HEK293 (cell line): ENCODE measurements at regions not wholly inside any gene's neighbourhood (a gene's known extent, or its start where the extent isn't known, plus 50 kb on each side); places are given as distances from the start of the nearest gene placed in this dataset.

Experiments used
- ZNF341 ChIP-seq: fragments of 450-650 bp; formaldehyde crosslinking; IDR thresholded peaks from 2 replicates; pipeline ENCODE4; 2016; ENCODE audit warnings: low read depth, missing biosample characterization, missing genetic modification characterization
- ZNF37A ChIP-seq: fragments of 450-650 bp; IDR thresholded peaks from 2 replicates; pipeline ENCODE4 v1.5.1; 2018; ENCODE audit warnings: missing biosample characterization, missing genetic modification characterization
- ZNF416 ChIP-seq: fragments of 450-650 bp; formaldehyde crosslinking; IDR thresholded peaks from 2 replicates; pipeline ENCODE4 v1.5.1; 2016; ENCODE audit warnings: missing biosample characterization, missing genetic modification characterization
- ZNF433 ChIP-seq: fragments of 450-650 bp; formaldehyde crosslinking; IDR thresholded peaks from 2 replicates; pipeline ENCODE4 v1.5.1; 2016; ENCODE audit warnings: missing biosample characterization, missing genetic modification characterization, low read depth
- ZNF521 ChIP-seq: fragments of 450-650 bp; formaldehyde crosslinking; IDR thresholded peaks from 2 replicates; pipeline ENCODE4 v1.5.1; 2017; ENCODE audit warnings: missing biosample characterization, mild to moderate bottlenecking, missing genetic modification characterization
- ZNF830 ChIP-seq: fragments of 450-650 bp; IDR thresholded peaks from 2 replicates; pipeline ENCODE4 v1.5.0; 2018; ENCODE audit warnings: missing biosample characterization, missing genetic modification characterization, low read depth, mild to moderate bottlenecking, moderate library complexity
- TF ChIP-seq, protein P1 (sequence below): fragments of 450-650 bp; formaldehyde crosslinking; IDR thresholded peaks from 2 replicates; pipeline ENCODE4 v1.5.1; 2016; ENCODE audit warnings: missing biosample characterization, missing genetic modification characterization
- TF ChIP-seq, protein P2 (sequence below): fragments of 450-650 bp; IDR thresholded peaks from 2 replicates; pipeline ENCODE4 v1.5.1; 2018; ENCODE audit warnings: missing biosample characterization, mild to moderate bottlenecking, missing genetic modification characterization
- TF ChIP-seq, protein P3 (sequence below): fragments of 450-650 bp; formaldehyde crosslinking; optimal IDR thresholded peaks from 2 replicates; pipeline ENCODE3; 2016; ENCODE audit warnings: missing biosample characterization, mild to moderate bottlenecking, missing genetic modification characterization

DNA sequence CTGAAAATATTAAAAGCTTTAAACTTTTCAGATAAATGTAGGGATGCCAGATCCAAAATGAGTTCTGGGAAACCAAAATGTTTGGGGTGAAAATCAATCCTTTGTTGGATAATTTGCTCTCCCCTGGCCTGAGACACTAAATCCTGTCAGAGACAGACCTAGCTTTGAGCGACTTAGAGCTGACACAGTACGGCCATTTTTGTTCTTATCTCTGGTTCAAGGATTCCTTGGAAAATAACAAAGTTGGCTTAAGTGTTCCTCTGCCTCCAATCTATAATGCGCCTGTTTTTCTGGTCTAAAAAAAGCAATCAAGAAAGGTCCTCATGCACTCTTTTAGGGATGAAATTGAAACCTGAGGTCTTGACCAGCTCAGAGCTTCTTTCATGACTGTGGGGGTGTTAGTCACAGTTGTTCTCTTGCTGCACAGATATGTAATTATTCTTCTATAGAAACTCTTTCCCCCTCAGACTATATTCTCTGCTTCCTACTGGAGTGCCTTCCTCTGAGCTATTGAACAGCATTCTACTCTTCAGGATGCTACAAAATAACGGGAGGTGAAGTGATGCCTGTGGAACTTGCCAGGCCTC is 52.3 kb upstream of the EGLN3 start:
- TF ChIP-seq ZNF433 (tag by site-specific recombination) (no peak), ZNF341 (no peak), ZNF521 (tag by site-specific recombination) (no peak), ZNF830 (tag by site-specific recombination) (no peak), ZNF37A (tag by site-specific recombination) (no peak), ZNF416 (no peak)
- TF ChIP-seq, protein P1, sequence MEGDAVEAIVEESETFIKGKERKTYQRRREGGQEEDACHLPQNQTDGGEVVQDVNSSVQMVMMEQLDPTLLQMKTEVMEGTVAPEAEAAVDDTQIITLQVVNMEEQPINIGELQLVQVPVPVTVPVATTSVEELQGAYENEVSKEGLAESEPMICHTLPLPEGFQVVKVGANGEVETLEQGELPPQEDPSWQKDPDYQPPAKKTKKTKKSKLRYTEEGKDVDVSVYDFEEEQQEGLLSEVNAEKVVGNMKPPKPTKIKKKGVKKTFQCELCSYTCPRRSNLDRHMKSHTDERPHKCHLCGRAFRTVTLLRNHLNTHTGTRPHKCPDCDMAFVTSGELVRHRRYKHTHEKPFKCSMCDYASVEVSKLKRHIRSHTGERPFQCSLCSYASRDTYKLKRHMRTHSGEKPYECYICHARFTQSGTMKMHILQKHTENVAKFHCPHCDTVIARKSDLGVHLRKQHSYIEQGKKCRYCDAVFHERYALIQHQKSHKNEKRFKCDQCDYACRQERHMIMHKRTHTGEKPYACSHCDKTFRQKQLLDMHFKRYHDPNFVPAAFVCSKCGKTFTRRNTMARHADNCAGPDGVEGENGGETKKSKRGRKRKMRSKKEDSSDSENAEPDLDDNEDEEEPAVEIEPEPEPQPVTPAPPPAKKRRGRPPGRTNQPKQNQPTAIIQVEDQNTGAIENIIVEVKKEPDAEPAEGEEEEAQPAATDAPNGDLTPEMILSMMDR (tag by site-specific recombination) = no peak
- TF ChIP-seq, protein P2, sequence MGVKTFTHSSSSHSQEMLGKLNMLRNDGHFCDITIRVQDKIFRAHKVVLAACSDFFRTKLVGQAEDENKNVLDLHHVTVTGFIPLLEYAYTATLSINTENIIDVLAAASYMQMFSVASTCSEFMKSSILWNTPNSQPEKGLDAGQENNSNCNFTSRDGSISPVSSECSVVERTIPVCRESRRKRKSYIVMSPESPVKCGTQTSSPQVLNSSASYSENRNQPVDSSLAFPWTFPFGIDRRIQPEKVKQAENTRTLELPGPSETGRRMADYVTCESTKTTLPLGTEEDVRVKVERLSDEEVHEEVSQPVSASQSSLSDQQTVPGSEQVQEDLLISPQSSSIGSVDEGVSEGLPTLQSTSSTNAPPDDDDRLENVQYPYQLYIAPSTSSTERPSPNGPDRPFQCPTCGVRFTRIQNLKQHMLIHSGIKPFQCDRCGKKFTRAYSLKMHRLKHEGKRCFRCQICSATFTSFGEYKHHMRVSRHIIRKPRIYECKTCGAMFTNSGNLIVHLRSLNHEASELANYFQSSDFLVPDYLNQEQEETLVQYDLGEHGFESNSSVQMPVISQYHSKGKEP (tag by site-specific recombination) = no peak
- TF ChIP-seq, protein P3, sequence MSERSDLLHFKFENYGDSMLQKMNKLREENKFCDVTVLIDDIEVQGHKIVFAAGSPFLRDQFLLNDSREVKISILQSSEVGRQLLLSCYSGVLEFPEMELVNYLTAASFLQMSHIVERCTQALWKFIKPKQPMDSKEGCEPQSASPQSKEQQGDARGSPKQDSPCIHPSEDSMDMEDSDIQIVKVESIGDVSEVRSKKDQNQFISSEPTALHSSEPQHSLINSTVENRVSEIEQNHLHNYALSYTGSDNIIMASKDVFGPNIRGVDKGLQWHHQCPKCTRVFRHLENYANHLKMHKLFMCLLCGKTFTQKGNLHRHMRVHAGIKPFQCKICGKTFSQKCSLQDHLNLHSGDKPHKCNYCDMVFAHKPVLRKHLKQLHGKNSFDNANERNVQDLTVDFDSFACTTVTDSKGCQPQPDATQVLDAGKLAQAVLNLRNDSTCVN (tag by site-specific recombination) = no peak
